ENCODE measurements at regions not wholly inside any gene's neighbourhood (a gene's known extent, or its start where the extent isn't known, plus 50 kb on each side); places are given as distances from the start of the nearest gene placed in this dataset.

GRCh38 chr11:122319085-122319484, 203.1 kb upstream of the BLID start:
- no peak for DNase-seq (ENCODE audit: low spot score)

- no peak for DNase-seq (ENCODE audit: low spot score)
These were observed 201.3 kb upstream of the BLID start for GRCh38 chr11:122317305-122317704.

- no peak for DNase-seq (ENCODE audit: low spot score)
These were observed 197.6 kb upstream of the BLID start for GRCh38 chr11:122313581-122313980.

GRCh38 chr11:122311216-122311755, 195.3 kb upstream of the BLID start:
- no peak for DNase-seq (ENCODE audit: low spot score)

- DNase-seq (ENCODE audit: low spot score) = no peak
These were observed 194.8 kb upstream of the BLID start for GRCh38 chr11:122310766-122311165.

GRCh38 chr11:122309262-122309925, 193.4 kb upstream of the BLID start:
- DNase-seq (ENCODE audit: low spot score) = no peak

- DNase-seq (ENCODE audit: low spot score) = no peak
These were observed 192.2 kb upstream of the BLID start for GRCh38 chr11:122308226-122308625.

GRCh38 chr11:122307476-122308035, 191.5 kb upstream of the BLID start:
- DNase-seq (ENCODE audit: low spot score) = no peak

- no peak for DNase-seq (ENCODE audit: low spot score)
These were observed 190.9 kb upstream of the BLID start for GRCh38 chr11:122306831-122307391.

- no peak for DNase-seq (ENCODE audit: low spot score)
These were observed 189.7 kb upstream of the BLID start for GRCh38 chr11:122305426-122306320.

- DNase-seq (ENCODE audit: low spot score) = no peak
These were observed 189.0 kb upstream of the BLID start for GRCh38 chr11:122304973-122305372.

- no peak for DNase-seq (ENCODE audit: low spot score)
These were observed 188.3 kb upstream of the BLID start for GRCh38 chr11:122304306-122304705.

- no peak for DNase-seq (ENCODE audit: low spot score)
These were observed 178.0 kb upstream of the BLID start for GRCh38 chr11:122294041-122294440.

- DNase-seq (ENCODE audit: low spot score) = no peak
These were observed 177.4 kb upstream of the BLID start for GRCh38 chr11:122293296-122294023.

GRCh38 chr11:122287401-122287800, 171.4 kb upstream of the BLID start:
- no peak for DNase-seq (ENCODE audit: low spot score)

GRCh38 chr11:122285070-122285988, 169.3 kb upstream of the BLID start:
- DNase-seq (ENCODE audit: low spot score) = no peak

GRCh38 chr11:122280870-122281269, 164.9 kb upstream of the BLID start:
- no peak for DNase-seq (ENCODE audit: low spot score)

GRCh38 chr11:122279194-122279593, 163.2 kb upstream of the BLID start:
- no peak for DNase-seq (ENCODE audit: low spot score)

GRCh38 chr11:122277493-122277892, 161.5 kb upstream of the BLID start:
- no peak for DNase-seq (ENCODE audit: low spot score)

- DNase-seq (ENCODE audit: low spot score) = no peak
These were observed 160.2 kb upstream of the BLID start for GRCh38 chr11:122276221-122276620.

GRCh38 chr11:122275508-122275907, 159.5 kb upstream of the BLID start:
- DNase-seq (ENCODE audit: low spot score) = no peak
